LNCAP (cell line): ENCODE measurements at regions not wholly inside any gene's neighbourhood (a gene's known extent, or its start where the extent isn't known, plus 50 kb on each side); places are given as distances from the start of the nearest gene placed in this dataset.

Experiments
- CTCF ChIP-seq: fragments of 450-650 bp; IDR thresholded peaks from 2 replicates; pipeline ENCODE4 v1.5.1; 2017; ENCODE audit warnings: mild to moderate bottlenecking

- TF ChIP-seq CTCF: no peak
Measured at GRCh38 chr3:182713111-182713510, 80.2 kb upstream of the ATP11B start.

- peak; percentile 64; the same call in 1 of the 2 replicates for TF ChIP-seq CTCF
Measured at GRCh38 chr3:182713743-182714517, 79.4 kb upstream of the ATP11B start.

DNA sequence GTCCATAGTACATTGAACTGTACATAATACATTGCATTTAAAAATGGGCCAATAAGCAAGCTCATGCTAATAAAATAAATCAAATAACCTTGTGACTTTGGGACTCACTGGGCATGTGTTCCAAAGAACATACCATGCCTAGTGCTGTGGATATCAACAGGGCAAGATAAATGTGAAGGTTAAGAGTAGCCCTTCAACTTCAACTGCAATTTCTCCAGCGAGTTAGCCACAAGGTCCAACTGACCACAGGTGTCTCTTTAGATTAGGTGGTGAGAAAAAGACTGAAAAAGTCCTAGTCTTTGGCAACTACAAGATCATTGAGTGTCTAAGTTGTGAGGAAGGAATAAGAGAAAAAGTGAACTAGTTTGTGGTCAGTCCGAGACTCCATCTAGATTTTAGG is 78.3 kb upstream of the ATP11B start:
- TF ChIP-seq CTCF: no peak

DNA sequence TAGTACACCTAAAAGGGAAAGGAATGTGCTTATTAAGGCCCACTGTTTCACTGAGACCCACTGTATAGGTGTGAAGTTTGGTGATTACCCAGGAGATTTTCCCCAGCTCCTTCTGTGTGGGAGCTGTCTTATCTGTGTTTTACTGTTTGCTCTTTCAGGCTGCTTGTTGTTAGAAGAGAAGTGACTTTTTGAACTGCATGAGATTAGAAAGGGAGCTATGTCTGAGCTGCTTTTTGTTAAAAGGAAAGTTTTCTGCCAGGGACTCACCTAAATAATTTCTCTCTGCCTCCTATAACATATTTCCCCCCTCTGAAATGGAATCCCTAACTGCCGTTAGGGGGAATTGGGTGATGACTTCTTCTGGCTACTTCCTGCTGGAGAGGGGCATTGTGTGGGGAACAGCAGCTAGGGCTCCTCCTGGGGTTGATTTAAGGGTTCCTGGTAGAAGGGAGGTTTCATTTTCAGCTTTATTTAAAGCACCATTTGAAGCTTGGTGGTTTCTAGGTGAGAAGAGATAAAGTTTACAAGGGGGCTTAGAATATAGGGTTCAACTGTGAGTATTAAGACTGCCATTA is 77.1 kb upstream of the ATP11B start:
- TF ChIP-seq CTCF: no peak

DNA sequence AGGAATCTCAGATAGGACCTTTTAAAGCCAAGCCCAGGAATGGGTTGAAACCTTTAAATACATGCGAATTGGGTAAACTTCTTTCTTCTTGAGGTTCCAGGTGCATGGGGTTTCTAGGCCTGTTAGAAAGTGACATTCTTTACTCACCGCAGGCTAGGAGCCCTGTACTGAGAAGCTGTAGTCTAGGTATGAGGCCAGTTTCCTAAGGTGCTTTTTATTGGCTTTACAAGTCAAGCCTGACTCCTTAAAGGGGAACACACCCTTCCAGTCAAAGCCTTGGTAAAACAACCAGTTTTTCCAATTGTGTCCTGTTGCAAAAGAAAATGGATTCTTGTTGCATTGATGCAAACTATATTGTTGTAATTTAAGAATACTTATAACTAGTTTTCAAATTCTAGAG is 76.1 kb upstream of the ATP11B start:
- TF ChIP-seq CTCF: no peak

DNA sequence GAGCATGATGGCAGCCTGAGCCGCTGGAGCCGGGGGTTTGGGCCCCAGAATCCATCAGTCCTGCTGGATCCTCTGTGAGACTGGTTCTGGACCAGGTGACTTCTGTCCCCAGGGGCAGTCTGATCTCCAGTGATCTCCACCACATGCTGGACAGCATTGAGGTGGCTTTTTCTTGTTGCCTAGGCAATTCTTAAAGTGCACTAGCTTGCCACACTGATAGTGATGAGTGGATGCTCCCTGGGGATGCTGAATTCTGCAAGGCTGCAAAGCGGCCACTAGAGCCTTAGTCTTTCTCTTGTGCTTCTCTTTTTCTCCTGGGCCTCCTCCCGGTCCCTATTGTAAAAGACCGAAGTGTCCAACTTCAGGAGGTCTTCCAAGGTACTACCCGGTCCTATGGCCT is 70.4 kb upstream of the ATP11B start:
- TF ChIP-seq CTCF: no peak

- no peak for TF ChIP-seq CTCF
Measured at GRCh38 chr3:182723596-182723995, 69.7 kb upstream of the ATP11B start.
